C1 segment of cervical spinal cord (tissue), 14 donors: ENCODE measurements at regions not wholly inside any gene's neighbourhood (a gene's known extent, or its start where the extent isn't known, plus 50 kb on each side); places are given as distances from the start of the nearest gene placed in this dataset.

Experiments
- DNase-seq, 14 donors: peaks; one replicate each; lab custom pipeline; 2025; lab: John Stamatoyannopoulos, UW

DNA sequence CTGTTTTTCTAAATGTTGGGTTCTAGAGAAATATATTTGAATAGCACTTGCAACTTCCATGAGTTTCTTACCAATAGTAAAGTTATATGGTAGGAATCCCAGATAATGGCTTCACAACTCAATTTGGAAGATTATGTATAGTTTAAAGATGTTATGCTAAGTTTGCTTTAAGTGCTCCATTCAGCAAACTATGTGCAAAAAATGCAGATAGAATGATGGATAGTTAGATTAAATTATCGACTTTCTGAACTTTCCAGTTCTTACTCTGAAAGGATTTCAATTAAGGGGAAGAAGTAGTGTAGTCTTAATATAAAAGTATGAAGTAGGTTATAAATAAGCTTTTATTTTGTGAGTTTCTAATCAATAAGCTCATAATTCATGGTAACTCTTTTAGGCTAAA is 60.7 kb upstream of the NFKB1 start:
- DNase-seq = no peak

DNA sequence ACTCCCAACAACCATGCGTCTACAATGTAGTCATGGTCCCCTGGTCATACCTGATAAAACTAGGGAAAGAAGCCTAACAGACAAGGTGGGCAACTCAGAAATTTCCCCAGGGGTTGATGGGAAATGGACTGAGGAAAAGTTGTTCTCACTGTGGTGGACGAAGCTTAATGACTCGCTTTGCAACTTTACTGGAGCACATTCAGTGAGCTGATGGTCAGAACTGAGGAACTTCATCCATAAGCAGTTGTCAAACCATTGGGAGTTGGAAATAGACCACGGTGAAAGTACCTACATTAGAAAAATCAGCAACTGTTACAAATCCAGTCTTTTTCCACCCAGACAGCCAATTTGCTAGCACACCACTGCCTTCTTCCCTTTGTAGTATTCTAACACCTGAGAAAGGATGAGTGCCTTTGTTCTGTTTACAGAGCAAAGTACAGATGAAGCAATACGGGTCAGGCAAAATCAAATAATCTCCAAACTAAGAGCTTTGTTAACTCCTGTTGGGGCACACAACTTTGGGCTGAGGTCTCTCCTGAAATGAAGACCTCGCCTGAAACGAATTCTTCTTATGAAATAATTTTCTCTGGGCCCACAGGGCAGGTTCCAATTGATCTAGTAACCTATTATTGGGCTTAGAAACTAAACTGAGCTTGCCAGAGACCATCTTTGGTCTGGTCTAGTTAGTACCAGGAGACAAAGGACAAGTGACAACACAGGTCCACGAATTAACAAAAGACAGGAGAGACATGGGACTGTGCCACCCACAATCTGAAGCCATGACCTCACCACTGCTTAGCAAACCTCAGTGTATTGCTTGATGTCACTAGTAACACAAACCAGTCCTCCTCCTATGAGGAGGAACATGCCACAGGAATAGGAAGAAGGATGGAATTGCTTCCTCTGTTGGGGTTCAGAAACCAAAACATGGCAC is 58.9 kb upstream of the NFKB1 start:
- no peak for DNase-seq

DNA sequence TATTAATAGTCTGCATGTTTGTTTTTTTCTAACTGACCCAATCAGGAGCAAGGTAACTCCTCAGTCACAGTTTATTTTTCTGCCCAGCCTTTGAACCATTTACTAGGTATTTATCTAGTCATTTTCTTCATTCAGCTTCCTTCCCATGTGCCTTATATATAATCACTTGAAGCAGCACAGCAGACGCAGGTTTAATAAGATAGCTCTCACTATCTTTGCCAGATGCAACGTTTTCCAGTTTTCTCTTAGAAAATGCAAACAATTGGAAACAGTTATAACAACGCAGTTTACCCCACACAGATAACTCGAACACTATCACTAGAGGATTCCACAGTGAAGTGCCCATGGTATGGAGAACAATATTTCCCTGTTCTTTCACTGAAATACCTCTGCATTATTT is 56.4 kb upstream of the NFKB1 start:
- DNase-seq = no peak

DNA sequence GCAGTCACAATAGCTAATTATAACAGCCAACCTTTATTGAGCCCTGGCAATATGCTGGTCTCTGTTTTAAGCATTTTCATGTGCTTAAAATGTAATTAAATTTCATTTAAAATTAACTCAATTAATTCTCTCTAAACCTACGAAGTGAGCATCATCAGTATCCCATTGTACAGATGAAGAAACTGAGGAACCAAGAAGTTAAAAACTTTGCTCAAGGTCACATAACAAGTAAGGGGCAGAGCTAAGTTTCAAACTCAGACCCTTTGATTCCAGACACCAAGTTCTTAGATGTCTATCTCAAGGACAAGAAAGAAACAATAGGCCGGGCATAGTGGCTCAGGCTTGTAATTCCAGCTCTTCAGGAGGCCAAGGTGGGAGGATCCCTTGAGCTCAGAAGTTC is 55.9 kb upstream of the NFKB1 start:
- DNase-seq = no peak

DNA sequence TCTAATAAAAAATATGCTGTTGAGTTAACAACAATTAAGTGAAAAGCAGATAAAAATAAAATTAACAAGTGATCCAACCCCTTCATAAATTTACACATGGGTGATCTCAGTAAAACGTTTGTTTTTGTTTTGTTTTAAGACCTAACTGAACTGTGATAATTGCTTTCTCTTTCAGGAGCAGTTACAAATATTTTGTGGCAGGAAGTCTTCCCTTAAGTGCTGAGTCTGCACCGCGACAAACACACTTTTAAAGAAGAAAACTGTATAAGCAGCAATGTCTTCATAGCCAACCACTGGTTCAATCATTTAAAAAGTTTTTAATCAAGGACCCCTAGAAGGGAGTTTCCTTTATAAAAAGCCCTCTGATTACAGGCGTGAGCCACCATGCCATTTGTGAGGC is 53.7 kb upstream of the NFKB1 start:
- DNase-seq = no peak

DNA sequence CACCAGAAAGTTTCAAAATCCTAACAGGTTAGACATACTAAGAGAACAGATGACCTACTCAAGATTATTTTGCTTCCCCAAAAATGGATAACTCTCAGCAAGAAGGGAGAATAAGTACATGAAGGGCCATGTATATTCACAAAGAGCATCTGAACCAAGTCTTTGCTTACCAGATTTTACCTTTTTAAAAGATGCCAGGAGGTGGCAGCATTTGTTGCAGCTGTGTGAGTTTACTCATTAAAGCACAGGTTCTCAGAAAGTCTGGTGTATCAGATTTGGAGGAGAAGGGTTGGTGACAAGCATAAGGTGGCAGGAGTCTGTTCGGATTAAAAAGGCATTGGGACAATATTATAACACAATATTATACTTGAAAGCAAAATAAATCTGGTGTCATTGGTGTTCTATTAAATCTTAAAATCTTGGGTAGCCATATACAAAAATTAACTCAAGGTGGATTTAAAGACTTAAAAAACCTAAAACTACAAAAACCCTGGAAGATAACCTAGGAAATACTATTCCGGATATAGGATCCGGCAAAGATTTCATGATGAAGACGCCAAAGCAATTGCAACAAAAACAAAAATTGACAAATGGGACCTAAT is 51.3 kb upstream of the NFKB1 start:
- peak in 4 of 14 donors; percentile 1 to 16 (median 10) for DNase-seq

DNA sequence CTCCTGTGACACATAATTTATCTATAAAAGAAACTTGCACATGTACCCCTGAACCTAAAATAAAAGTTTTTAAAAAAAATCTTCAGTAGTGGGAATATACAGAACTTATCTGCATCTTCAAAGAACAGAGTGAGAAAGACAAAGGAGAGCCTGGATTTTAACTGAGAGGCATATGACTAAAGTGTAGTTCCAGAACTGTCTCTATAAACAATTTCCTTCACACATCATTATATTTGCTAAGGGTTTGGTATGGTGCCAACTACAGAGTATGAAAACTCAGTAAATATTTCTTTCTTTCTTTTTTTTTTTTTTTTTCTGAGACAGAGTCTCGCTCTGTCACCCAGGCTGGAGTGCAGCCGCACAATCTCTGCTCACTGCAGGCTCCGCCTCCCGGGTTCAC is 49.9 kb upstream of the NFKB1 start:
- no peak for DNase-seq
